ENCODE measurements at regions not wholly inside any gene's neighbourhood (a gene's known extent, or its start where the extent isn't known, plus 50 kb on each side); places are given as distances from the start of the nearest gene placed in this dataset.

- in situ Hi-C loops (cut with HindIII; ENCODE audit: low sequenced_read_pairs) = no loop called here
These were observed 64.8 kb downstream of the PDCL3 start for GRCh38 chr2:100627330-100628300.

GRCh38 chr2:100628506-100628905 is 65.7 kb downstream of the PDCL3 start:
- in situ Hi-C loops (cut with HindIII; ENCODE audit: low sequenced_read_pairs) = no loop called here

DNA sequence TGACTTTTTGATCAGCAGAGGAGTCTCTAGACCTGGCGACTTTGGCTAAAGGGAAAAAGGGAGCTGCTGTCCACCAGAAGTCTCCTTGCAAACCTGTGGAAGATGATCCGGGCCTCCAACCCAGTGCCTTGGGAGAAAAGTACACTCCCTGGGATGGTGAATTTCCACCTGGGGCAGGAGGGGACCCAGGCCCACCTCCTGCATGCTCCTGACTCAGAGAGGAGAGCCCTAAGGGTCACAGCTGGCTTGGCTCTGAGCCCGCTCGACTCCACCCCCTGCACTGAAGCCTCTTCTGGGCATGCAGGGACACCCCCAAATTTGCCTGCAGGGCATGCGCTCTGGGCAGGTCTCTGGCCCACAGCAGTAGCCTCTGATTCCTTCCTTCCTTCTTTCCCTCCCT is 66.5 kb downstream of the PDCL3 start:
- in situ Hi-C loops (cut with HindIII; ENCODE audit: low sequenced_read_pairs) = no loop called here

DNA sequence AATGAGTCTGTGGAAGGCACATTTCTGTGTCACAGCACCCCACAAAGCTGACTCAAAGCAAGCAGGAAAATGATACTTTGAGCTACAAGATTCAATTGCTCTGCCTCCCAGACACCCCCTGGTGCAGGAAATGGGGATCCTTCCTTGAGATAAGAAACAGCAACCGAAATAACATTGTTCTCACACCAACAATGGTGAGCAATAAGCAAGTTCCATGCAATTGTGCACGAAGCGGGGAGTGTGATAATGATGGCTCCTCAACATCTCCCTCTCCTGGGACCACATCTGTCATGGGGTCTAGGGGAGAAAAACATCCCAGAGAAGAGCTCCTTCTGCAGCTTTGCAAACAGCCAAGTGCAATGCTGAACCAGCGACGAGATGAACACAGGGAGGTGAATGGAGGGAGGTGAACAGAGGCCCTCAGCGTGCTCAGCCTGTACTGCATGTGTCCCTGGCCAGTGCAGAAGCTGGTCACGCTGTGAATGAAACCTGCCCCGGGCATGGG is 67.7 kb downstream of the PDCL3 start:
- in situ Hi-C loops (cut with HindIII; ENCODE audit: low sequenced_read_pairs) = no loop called here

- in situ Hi-C loops (cut with HindIII; ENCODE audit: low sequenced_read_pairs) = no loop called here
These were observed 69.2 kb downstream of the PDCL3 start for GRCh38 chr2:100632037-100632436.

DNA sequence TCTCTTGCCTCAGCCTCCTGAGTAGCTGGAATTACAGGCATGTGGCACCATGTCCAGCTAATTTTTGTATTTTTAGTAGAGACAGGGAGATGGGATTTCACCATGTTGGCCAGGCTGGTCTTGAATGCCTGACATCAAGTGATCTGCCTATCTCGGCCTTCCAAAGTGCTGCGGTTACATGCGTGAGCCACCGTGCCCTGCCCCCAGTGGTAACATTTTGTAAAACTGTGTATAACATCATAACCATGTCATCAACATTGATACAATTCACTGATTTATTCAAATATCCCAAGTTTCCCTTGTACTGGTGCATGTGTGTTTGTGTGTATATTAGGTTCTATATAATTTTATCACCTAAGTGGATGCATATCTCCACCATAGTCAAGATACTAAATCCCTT is 70.0 kb downstream of the PDCL3 start:
- in situ Hi-C loops (cut with HindIII; ENCODE audit: low sequenced_read_pairs) = no loop called here

DNA sequence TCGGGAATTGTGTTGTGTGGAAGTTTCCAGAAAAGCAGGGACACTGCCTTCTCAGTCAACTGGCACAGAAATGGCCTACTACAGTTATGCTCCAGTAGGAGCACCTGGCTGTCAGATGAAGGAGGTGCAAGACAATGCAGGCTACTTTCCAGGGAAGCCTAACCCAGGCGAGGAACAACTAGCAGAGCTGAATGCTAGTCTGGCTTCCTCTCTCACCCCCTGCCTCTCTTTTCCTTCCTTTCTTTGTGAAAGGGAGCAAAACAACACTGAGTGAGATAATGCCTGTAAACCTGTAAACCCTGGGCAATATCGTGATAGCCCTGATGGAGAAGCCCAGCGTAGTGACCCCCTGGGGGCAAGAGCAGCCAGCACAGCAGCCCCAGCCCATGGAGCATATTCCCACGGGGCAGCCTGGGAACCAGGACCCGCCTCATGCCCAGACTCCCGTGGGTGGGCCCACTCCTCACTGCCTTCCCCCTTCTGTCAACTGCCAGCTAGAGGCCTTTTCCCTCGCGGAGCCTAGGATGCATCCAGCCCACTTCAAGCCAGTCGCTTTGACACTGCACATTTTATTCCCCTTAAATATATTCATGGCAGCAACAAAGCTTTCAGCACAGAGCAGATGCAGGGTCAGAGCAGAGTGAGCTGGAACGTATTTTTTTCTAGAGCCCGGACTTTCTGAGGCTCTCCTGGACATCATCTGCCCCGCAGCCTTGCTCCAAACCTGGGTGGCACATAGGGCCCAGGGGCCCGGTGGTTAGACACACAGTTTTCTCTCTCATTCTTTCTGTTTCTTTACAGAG is 77.0 kb downstream of the PDCL3 start:
- in situ Hi-C loops (cut with HindIII; ENCODE audit: low sequenced_read_pairs) = no loop called here

DNA sequence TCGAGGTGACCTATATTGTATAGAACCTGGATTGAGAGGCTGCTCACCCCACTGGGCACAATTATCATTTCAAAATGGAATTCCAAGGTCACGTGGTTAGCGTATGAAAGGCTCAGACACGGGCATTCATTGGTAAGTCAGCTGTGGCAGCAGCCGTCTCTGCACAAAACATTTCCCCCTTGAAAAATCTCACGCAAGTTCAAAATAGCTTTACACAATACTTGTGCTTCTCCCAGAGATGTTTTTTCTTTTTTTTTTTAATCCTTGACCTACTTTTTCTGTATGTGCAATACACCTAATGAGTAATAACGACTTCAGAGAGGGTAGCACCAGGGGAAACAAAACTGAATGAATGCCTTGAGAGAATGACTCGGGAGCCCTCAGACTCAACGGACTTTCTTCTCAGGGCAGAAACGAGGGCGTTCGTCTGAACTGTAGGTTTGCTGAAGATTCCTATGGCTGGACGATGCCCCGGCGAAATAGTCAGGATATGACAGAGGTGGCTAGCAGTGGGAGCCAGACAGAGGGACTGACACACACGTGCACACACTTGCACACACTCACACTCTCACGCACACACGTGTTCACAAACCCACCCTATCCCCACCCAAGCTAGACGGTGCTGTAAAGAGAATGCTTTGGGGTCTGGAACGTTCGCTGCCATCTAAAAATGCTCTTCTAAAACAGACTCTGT is 77.8 kb downstream of the PDCL3 start:
- in situ Hi-C loops (cut with HindIII; ENCODE audit: low sequenced_read_pairs) = no loop called here

- in situ Hi-C loops (cut with HindIII; ENCODE audit: low sequenced_read_pairs) = no loop called here
These were observed 78.3 kb downstream of the PDCL3 start for GRCh38 chr2:100641125-100641435.

DNA sequence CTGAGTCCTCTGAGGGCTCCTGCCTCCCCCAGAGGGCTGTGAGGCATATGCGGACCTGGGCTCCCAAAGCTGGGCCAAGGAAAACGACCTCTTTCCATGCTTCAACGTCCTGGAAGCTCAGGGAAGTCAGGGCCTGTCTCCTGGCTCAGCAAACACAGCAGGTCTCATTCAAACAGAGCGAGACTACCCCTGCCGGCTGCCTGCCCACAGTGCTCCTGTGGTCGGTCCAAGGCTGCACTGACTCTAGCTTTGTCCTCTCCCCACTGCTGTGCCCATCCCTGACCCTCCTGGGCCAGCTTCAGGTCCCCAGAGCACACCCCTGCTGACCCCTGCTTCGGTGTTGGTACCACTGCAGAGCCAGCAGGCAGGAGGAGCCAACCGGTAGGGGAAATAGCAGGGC is 79.6 kb downstream of the PDCL3 start:
- in situ Hi-C loops (cut with HindIII; ENCODE audit: low sequenced_read_pairs) = no loop called here

DNA sequence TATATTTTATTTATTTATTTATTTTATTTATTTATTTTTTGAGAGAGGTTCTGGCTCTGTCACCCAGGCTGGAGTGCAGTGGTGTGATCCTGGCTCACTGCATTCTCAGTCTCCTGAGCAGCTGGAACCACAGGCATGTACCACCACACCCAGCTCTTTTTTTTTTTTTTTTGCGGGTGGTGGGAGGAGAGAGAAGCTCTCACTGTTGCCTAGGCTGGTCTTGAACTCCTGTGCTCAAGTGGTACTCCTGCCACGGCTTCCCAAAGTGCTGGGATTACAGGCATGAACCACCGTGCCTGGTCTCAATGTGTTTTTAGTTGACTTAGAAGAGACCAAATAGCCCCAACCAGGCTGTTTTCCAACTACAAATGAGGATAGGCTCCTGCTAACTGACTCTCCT is 80.7 kb downstream of the PDCL3 start:
- in situ Hi-C loops (cut with HindIII; ENCODE audit: low sequenced_read_pairs) = no loop called here

DNA sequence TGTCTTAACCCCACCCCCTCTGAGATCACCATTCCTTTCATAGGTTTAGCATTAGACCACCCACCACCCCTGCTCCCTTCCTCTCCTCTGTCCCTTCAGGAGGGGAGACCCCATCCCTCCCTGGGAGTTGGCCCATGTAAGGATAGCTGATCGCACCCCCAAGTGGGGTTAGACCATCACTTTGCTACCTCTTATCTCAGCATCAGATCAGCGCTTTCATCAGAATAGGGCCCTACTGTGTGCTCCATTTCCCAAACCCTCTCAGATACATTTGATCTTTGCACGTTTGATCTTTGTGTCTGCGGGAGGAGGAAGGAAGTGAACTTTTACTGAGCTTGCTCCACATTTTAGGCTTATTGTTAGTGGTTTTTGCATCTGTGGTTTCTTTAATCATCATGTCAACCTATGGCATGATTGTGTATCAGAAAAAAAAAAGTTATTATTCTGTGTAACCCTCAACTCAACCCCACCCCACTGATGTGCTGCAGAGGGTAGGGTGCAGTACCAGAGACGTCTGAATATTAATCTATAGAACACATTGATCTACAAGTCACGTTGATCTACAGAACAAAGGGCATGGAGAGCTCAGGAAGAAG is 81.2 kb downstream of the PDCL3 start:
- in situ Hi-C loops (cut with HindIII; ENCODE audit: low sequenced_read_pairs) = no loop called here

GRCh38 chr2:100645695-100646429 is 83.1 kb downstream of the PDCL3 start:
- in situ Hi-C loops (cut with HindIII; ENCODE audit: low sequenced_read_pairs) = no loop called here

GRCh38 chr2:100647709-100648108 is 84.9 kb downstream of the PDCL3 start:
- in situ Hi-C loops (cut with HindIII; ENCODE audit: low sequenced_read_pairs) = no loop called here

DNA sequence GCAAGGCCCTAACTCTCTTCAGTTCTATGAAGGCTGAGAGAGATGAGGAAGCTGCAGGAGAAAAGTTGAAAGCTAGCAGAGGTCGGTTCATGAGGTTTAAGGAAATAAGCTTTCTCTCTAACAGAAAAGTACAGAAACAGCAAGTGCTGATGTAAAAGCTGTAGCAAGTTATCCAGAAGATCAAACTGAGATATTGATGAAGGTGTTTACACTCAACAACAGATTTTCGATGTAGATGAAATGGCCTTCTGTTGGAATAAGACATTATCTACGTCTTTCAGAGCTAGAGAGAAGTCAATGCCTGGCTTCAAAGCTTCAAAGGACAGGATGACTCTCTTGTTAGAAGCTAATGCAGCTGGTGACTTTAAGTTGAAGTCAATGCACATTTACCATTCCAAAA is 87.4 kb downstream of the PDCL3 start:
- in situ Hi-C loops (cut with HindIII; ENCODE audit: low sequenced_read_pairs) = no loop called here

DNA sequence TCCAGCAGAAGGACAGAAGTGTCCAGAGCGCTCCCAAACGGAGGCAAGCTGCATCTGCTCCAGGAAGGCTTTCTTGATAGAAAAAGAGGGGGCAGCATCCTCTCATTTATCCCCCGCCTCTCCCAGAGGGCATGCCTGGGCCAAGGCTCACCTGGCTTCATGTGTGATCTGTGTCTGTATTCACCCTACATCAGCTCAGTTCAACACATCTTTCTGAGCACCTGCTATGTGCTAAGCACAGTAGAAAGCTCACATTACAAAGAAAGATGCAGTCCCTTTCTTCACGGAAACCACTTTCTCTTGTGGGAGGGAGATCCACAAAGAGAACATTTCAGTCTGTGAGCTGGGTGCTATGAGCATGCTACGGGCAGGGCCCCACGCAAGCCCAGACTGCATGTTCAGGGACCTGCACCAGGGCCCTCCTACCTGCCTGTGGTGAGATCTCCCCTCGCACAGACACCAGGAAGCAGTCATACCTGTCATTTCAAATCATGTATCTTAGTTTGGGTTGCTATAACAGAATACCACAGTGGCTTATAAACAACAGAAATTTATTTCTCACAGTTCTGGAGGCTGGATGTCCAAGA is 90.7 kb downstream of the PDCL3 start:
- in situ Hi-C loops (cut with HindIII; ENCODE audit: low sequenced_read_pairs) = no loop called here

GRCh38 chr2:100654611-100655010 is 91.8 kb downstream of the PDCL3 start:
- in situ Hi-C loops (cut with HindIII; ENCODE audit: low sequenced_read_pairs) = no loop called here

- in situ Hi-C loops (cut with HindIII; ENCODE audit: low sequenced_read_pairs) = no loop called here
These were observed 92.7 kb downstream of the PDCL3 start for GRCh38 chr2:100655446-100655845.

DNA sequence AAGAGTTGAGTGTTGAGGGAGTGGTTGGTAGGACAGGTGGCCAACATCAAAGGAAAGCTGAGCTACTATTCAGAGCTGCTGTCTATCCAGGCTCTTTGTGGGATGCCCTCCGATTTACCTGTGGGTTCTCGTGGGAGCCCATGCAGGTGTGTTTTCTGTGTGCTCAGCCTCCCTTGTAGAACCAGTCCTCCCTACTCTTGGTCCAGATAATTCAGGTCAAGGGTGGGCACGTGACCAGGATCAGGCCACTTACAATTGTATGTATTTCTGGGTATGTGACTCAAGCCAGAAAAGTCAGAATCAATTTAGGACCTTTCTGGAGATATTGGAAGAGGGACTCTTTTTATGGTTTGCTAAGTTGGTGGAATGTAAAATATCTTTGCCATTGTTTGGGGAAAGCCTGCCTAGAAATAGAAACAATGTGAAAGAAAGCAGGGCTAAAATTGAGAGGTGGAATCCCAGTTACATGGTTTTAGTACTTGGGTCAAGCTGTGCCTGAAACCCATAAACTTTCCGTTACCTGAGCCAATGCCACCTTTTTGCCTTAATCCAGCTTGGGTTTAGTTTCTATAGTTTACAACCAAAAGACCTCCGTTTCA is 93.2 kb downstream of the PDCL3 start:
- in situ Hi-C loops (cut with HindIII; ENCODE audit: low sequenced_read_pairs) = no loop called here
